Pancreas (tissue), 10 donors: ENCODE measurements at regions not wholly inside any gene's neighbourhood (a gene's known extent, or its start where the extent isn't known, plus 50 kb on each side); places are given as distances from the start of the nearest gene placed in this dataset.
"Not testable (repeated sequence)": the region's sequence is repeated elsewhere in the genome, so short reads cannot be mapped to it uniquely, and the experiment has no call there.

Experiments
- ATAC-seq, 4 donors: fragments of 200-7000 bp; cut with Tn5 transposase; one replicate each; pipeline versions ENCODE4 v1.8.0 to v1.9.1; 2020; ENCODE audit warnings: mild to moderate bottlenecking in 4 of 4, moderate library complexity in 4 of 4
- DNase-seq, 6 donors: peaks; one replicate each; pipeline ENCODE4 v3.0.0-alpha.2; 2020
- FAIRE-seq: peaks from 2 replicates; lab custom pipeline; 2012; peaks lifted over from hg19 to GRCh38; lab: Jason Lieb, UNC
- H3K27ac ChIP-seq, 4 donors: fragments of 200-600 bp; sonication (generic); 1 replicate in 3 of 4; 2 replicates in 1 of 4; pipeline versions ENCODE4 v1.5.0 to v1.8.0; 2020
- H3K27me3 ChIP-seq, 4 donors: fragments of 200-600 bp; one replicate each; pipeline ENCODE4 v1.8.0; 2021
- H3K36me3 ChIP-seq, 3 donors: fragments of 200-600 bp; sonication (generic) in 1 of 3; one replicate each; pipeline versions ENCODE4 v1.5.0 to v1.8.0; 2020 to 2021
- H3K4me1 ChIP-seq, 3 donors: fragments of 200-600 bp; one replicate each; pipeline ENCODE4 v1.8.0; 2021
- H3K4me3 ChIP-seq, 4 donors: fragments of 200-600 bp; sonication (generic) in 2 of 4; one replicate each; pipeline versions ENCODE4 v1.5.0 to v1.8.0; 2020 to 2021
- H3K9me3 ChIP-seq, 4 donors: fragments of 200-600 bp; one replicate each; pipeline ENCODE4 v1.8.0; 2021
- WGBS, 2 donors: extraction: QIAGEN DNeasy Blood & Tissue Kit; methylation state at CpG; one replicate each; pipeline ENCODE4 v1.1.7; 2013; 5-methylcytosine and 5-hydroxymethylcytosine counted together
- intact Hi-C, 3 donors: fragments of 100-400 bp; cut with DNase I; formaldehyde crosslinking; loops; one replicate each; pipeline versions ENCODE4 v1.11.1 to v1.14.2; 2022
- TF ChIP-seq, protein P1 (sequence below), 4 donors: fragments of 200-600 bp; sonication (generic) in 3 of 4; IDR thresholded peaks; one replicate each; pipeline versions ENCODE4 v1.5.0 to v1.8.0; 2021; ENCODE audit warnings: antibody characterized with exemption in 4 of 4
- donor health status: healthy with polysubstance abuse.
- donor health status: DM: no; HTN: no; CAD: no; lungs with moderate emphysema.
- donor health status: DM: no; HTN: no; CAD: no.
- donor health status: control.
- donor health status: control.
- donor health status: Bipolar disorder and iron deficiency.
- donor health status: DM: yes; HTN: yes; CAD: no.
- donor health status: DM: no; HTN: no; CAD: no.
- donor health status: DM: no; HTN: no; CAD: no.
- donor health status: DM: yes; HTN: yes; CAD: no.

DNA sequence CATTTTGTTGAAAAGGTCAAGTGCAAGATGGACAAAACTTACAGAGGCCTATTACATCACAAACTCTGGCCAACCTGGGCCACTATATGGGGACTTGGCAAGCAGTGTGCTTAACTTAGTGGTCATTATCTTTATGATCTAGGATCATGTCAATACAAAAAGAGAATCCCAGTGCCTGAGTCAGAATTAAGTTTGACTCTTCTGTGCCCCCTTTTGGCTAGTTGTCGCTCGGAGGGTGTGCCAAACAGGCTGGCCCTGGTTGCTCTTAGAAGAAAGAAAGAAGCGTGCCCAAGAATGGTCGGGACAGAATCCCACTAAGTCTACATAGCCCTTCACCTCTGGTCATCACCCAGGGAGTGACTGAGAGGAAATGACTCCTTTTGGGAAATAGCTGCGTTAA, 100.1 kb downstream of the EIF4E start:
- Histone ChIP-seq H3K36me3 (no peaks in the 10 kb centered on the region), H3K27ac (no peak overlapping the region), H3K27me3 (no peaks in the 10 kb centered on the region), H3K4me1 (no peaks in the 10 kb centered on the region), H3K9me3 (no peaks in the 10 kb centered on the region), H3K4me3 (no peak overlapping the region)
- DNase-seq, result no peak
- TF ChIP-seq, protein P1, sequence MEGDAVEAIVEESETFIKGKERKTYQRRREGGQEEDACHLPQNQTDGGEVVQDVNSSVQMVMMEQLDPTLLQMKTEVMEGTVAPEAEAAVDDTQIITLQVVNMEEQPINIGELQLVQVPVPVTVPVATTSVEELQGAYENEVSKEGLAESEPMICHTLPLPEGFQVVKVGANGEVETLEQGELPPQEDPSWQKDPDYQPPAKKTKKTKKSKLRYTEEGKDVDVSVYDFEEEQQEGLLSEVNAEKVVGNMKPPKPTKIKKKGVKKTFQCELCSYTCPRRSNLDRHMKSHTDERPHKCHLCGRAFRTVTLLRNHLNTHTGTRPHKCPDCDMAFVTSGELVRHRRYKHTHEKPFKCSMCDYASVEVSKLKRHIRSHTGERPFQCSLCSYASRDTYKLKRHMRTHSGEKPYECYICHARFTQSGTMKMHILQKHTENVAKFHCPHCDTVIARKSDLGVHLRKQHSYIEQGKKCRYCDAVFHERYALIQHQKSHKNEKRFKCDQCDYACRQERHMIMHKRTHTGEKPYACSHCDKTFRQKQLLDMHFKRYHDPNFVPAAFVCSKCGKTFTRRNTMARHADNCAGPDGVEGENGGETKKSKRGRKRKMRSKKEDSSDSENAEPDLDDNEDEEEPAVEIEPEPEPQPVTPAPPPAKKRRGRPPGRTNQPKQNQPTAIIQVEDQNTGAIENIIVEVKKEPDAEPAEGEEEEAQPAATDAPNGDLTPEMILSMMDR (IDR thresholded peaks at IDR 0.05), result no peak
- no peak for ATAC-seq
- intact Hi-C loops, result no loop called here
- no peak for FAIRE-seq
- WGBS, 2 donors, result 65 to 70% methylated on average over 5 of the region's 5 CpGs

DNA sequence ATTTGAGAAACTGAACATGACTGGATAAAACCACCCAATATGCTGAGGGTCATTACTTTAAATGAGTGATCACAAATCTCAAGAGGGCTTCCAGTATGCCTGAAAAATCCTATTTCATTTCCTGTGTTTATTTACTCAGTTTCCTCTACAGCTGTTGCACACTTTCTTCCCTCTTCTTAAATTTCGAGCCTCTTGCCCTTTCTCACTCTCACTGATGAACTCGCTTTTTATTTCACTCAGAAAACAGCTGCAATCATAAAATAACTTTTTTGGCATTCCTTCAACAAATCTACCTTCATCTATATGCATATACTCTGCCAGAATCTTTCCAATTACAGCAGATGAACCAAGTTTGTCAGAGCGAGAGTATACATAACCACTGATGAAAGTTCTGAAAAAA, 101.3 kb downstream of the EIF4E start:
- H3K27ac ChIP-seq, result no peak overlapping the region
- no peaks in the 10 kb centered on the region for H3K36me3 ChIP-seq
- FAIRE-seq (no peak), ATAC-seq (no peak), DNase-seq (no peak)
- H3K4me1 ChIP-seq, result no peaks in the 10 kb centered on the region
- 64 to 78% methylated on average over 3 of the region's 3 CpGs for WGBS, 2 donors
- no peaks in the 10 kb centered on the region for H3K9me3 ChIP-seq
- TF ChIP-seq, protein P1 (IDR thresholded peaks at IDR 0.05), result no peak
- H3K27me3 ChIP-seq, result no peaks in the 10 kb centered on the region
- H3K4me3 ChIP-seq, result no peak overlapping the region
- intact Hi-C loops, result no loop called here

DNA sequence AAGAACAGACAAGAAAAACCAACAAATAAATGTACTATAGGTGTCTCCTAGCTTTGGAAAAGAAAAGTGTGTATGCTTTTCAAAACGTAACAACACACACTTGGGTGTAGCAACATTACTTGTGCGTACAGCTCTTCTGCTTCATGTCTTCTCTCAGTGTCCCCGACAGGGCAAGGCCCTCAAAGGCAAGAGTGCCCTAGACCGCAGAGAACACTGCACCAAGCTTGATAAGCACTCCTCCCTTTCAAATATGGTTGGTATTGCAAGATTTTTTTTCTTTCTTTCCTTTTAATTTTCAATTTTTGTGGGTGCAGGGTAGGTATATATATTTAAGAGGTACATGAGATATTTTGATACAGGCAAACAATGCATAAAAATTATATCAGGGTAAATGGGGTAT, 106.8 kb downstream of the EIF4E start:
- no peak for DNase-seq
- Histone ChIP-seq H3K4me1 (no peaks in the 10 kb centered on the region), H3K4me3 (no peak overlapping the region), H3K27me3 (no peaks in the 10 kb centered on the region), H3K9me3 (no peaks in the 10 kb centered on the region), H3K27ac (no peak overlapping the region), H3K36me3 (no peaks in the 10 kb centered on the region)
- 83 to 90% methylated on average over 4 of the region's 4 CpGs for whole genome bisulfite sequencing, 2 donors
- FAIRE-seq, result no peak
- intact Hi-C loops, result no loop called here
- TF ChIP-seq, protein P1 (IDR thresholded peaks at IDR 0.05), result no peak
- no peak for ATAC-seq

DNA sequence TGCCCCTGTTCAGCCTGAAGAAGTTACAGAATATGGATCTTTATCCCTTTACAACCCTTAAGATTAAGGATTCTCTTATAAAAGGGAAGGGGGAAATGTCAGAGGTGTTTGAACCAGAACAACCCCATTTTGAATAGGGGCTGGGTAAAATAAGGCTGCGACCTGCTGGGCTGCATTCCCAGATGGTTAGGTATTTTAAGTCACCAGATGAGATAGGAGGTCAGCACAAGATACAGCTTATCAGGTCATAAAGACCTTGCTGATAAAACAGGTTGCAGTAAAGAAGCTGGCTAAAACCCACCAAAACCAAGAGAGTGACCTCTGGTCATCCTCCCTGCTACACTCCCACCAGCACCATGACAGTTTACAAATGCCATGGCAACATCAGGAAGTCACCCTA, 110.8 kb downstream of the EIF4E start:
- H3K36me3 ChIP-seq, FAIRE-seq, H3K27me3 ChIP-seq, H3K27ac ChIP-seq, H3K4me3 ChIP-seq, DNase-seq, ATAC-seq, H3K9me3 ChIP-seq, intact Hi-C loops, H3K4me1 ChIP-seq: not testable (repeated sequence)
- 81 to 82% methylated on average over 1 of the region's 1 CpG for WGBS, 2 donors

DNA sequence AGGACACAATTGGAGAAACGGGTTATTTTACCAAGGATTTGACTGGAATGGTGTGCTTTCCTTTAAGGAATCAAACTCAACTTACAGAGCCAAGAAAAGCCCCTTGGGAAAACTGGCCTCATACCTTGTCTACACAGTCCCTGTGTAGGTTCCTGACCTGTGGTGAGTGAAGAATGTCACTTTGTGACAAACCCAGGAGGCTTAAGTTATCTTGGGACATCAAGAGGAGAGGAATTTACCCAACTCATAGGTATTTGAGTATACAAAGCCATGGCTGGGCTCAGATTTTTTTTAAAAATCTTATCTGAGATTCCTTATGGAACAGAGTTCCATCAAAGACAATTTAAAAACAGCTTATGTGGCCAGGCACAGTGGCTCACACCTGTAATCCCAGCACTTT, 112.1 kb downstream of the EIF4E start:
- H3K27ac ChIP-seq, result no peak overlapping the region
- H3K4me3 ChIP-seq, result no peak overlapping the region
- 35 to 61% methylated on average over 1 of the region's 1 CpG for WGBS, 2 donors
- H3K9me3 ChIP-seq, result no peaks in the 10 kb centered on the region
- H3K4me1 ChIP-seq, result no peaks in the 10 kb centered on the region
- no peak for FAIRE-seq
- no peak for ATAC-seq
- intact Hi-C loops, result no loop called here
- no peaks in the 10 kb centered on the region for H3K27me3 ChIP-seq
- TF ChIP-seq, protein P1 (IDR thresholded peaks at IDR 0.05), result no peak
- no peaks in the 10 kb centered on the region for H3K36me3 ChIP-seq
- no peak for DNase-seq

DNA sequence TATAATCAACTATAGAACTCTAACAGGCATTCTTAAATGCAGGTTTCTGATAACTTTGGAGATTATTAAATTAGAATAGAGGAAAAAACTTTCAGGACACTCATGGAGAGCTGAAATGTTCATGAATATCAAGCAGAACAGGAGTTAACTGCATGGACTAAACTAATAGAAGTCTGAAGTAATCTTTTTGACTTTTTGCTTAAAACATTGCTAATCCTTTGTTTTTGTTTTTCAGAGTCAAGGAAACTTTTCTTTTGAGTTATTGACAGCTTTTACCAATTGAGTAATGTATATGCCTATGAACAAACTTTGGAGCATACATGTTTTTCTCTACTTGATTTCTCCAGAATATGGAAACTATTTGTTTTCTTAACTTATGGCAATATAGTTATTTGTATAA, 112.5 kb downstream of the EIF4E start:
- Histone ChIP-seq H3K36me3 (no peaks in the 10 kb centered on the region), H3K4me3 (no peak overlapping the region), H3K27ac (no peak overlapping the region), H3K27me3 (no peaks in the 10 kb centered on the region), H3K9me3 (no peaks in the 10 kb centered on the region), H3K4me1 (no peaks in the 10 kb centered on the region)
- no peak for FAIRE-seq
- ATAC-seq, result no peak
- intact Hi-C loops, result no loop called here
- TF ChIP-seq, protein P1 (IDR thresholded peaks at IDR 0.05), result no peak
- no peak for DNase-seq
